ENCODE measurements at regions not wholly inside any gene's neighbourhood (a gene's known extent, or its start where the extent isn't known, plus 50 kb on each side); places are given as distances from the start of the nearest gene placed in this dataset.
"Not testable (repeated sequence)": the region's sequence is repeated elsewhere in the genome, so short reads cannot be mapped to it uniquely, and the experiment has no call there.

GRCh38 chr1:213448776-213449175 is 397.7 kb downstream of the RPS6KC1 start:
- Mint-ChIP-seq H3K4me3 (ENCODE audit: unreplicated experiment) (no peak overlapping the region), H3K9me3 (ENCODE audit: unreplicated experiment) (no peaks in the 10 kb centered on the region), H3K4me1 (ENCODE audit: insufficient read depth, unreplicated experiment) (no peaks in the 10 kb centered on the region), H3K36me3 (ENCODE audit: insufficient read depth, unreplicated experiment) (no peaks in the 10 kb centered on the region), H3K27ac (ENCODE audit: low read depth, unreplicated experiment) (no peak overlapping the region), H3K27me3 (ENCODE audit: insufficient read depth, unreplicated experiment) (peaks cover 30% of the 10 kb centered on the region)
- no peak for DNase-seq (ENCODE audit: unreplicated experiment)
- intact Hi-C loops (cut with micrococcal nuclease): no loop called here
- CTCF ChIA-PET: interaction anchor here (0.6 kb wide), 1 partner anchor 419 kb away, joined by 4 read pairs; no protein-coding TSS in a partner anchor
- no TSS peak for BruUV-seq (replicated peaks)
- no peak for TF ChIP-seq CTCF (IDR thresholded peaks at IDR 0.05; ENCODE audit: unreplicated experiment)
- POLR2A ChIA-PET: no interaction called here

- no peaks in the 10 kb centered on the region for H3K36me3 Mint-ChIP-seq (ENCODE audit: insufficient read depth, unreplicated experiment)
- H3K4me1 Mint-ChIP-seq (ENCODE audit: insufficient read depth, unreplicated experiment): no peaks in the 10 kb centered on the region
- H3K27ac Mint-ChIP-seq (ENCODE audit: low read depth, unreplicated experiment): no peak overlapping the region
- DNase-seq (ENCODE audit: unreplicated experiment): no peak
- ChIA-PET POLR2A (interaction anchor here (0.6 kb wide), 1 partner anchor 18 kb away, joined by 4 read pairs; no protein-coding TSS in a partner anchor), CTCF (interaction anchor here (1.4 kb wide), 2 partner anchors 8 to 10 kb away, joined by 3 to 7 read pairs; no protein-coding TSS in a partner anchor)
- TF ChIP-seq CTCF (IDR thresholded peaks at IDR 0.05; ENCODE audit: unreplicated experiment): no peak
- BruUV-seq (replicated peaks): no TSS peak
- H3K9me3 Mint-ChIP-seq (ENCODE audit: unreplicated experiment): no peaks in the 10 kb centered on the region
- H3K4me3 Mint-ChIP-seq (ENCODE audit: unreplicated experiment): no peak overlapping the region
- intact Hi-C loops (cut with micrococcal nuclease): no loop called here
- H3K27me3 Mint-ChIP-seq (ENCODE audit: insufficient read depth, unreplicated experiment): peaks cover 12% of the 10 kb centered on the region
These were observed 401.5 kb downstream of the RPS6KC1 start for GRCh38 chr1:213452501-213452900.

- CTCF ChIA-PET: interaction anchor here (1.0 to 1.2 kb wide), 2 partner anchors 334 to 875 kb away, joined by 3 read pairs; no protein-coding TSS in a partner anchor
- DNase-seq (ENCODE audit: unreplicated experiment): no peak
- Mint-ChIP-seq H3K4me1 (ENCODE audit: insufficient read depth, unreplicated experiment) (no peaks in the 10 kb centered on the region), H3K36me3 (ENCODE audit: insufficient read depth, unreplicated experiment) (no peaks in the 10 kb centered on the region), H3K27me3 (ENCODE audit: insufficient read depth, unreplicated experiment) (peaks cover 12% of the 10 kb centered on the region), H3K27ac (ENCODE audit: low read depth, unreplicated experiment) (no peak overlapping the region), H3K4me3 (ENCODE audit: unreplicated experiment) (no peak overlapping the region), H3K9me3 (ENCODE audit: unreplicated experiment) (peaks cover 7% of the 10 kb centered on the region)
- no TSS peak for BruUV-seq (replicated peaks)
- intact Hi-C loops (cut with micrococcal nuclease): no loop called here
- TF ChIP-seq CTCF (IDR thresholded peaks at IDR 0.05; ENCODE audit: unreplicated experiment): no peak
- POLR2A ChIA-PET: interaction anchor here (1.0 kb wide), 1 partner anchor 18 kb away, joined by 3 read pairs; no protein-coding TSS in a partner anchor
These were observed 406.1 kb downstream of the RPS6KC1 start for GRCh38 chr1:213457186-213457585.

GRCh38 chr1:213457733-213458132 is 406.7 kb downstream of the RPS6KC1 start:
- peaks cover 12% of the 10 kb centered on the region for H3K27me3 Mint-ChIP-seq (ENCODE audit: insufficient read depth, unreplicated experiment)
- no peak for TF ChIP-seq CTCF (IDR thresholded peaks at IDR 0.05; ENCODE audit: unreplicated experiment)
- no peak overlapping the region for H3K4me3 Mint-ChIP-seq (ENCODE audit: unreplicated experiment)
- POLR2A ChIA-PET: no interaction called here
- no peak for DNase-seq (ENCODE audit: unreplicated experiment)
- no peak overlapping the region for H3K27ac Mint-ChIP-seq (ENCODE audit: low read depth, unreplicated experiment)
- CTCF ChIA-PET: interaction anchor here (1.0 to 1.2 kb wide), 2 partner anchors 335 to 875 kb away, joined by 3 read pairs; no protein-coding TSS in a partner anchor
- peaks cover 7% of the 10 kb centered on the region for H3K9me3 Mint-ChIP-seq (ENCODE audit: unreplicated experiment)
- no TSS peak for BruUV-seq (replicated peaks)
- no peaks in the 10 kb centered on the region for H3K4me1 Mint-ChIP-seq (ENCODE audit: insufficient read depth, unreplicated experiment)
- intact Hi-C loops (cut with micrococcal nuclease): no loop called here
- H3K36me3 Mint-ChIP-seq (ENCODE audit: insufficient read depth, unreplicated experiment): no peaks in the 10 kb centered on the region

GRCh38 chr1:213462374-213462773 is 411.3 kb downstream of the RPS6KC1 start:
- DNase-seq (ENCODE audit: unreplicated experiment); POLR2A ChIA-PET; H3K36me3 Mint-ChIP-seq (ENCODE audit: insufficient read depth, unreplicated experiment); intact Hi-C loops (cut with micrococcal nuclease); BruUV-seq (replicated peaks); H3K4me3 Mint-ChIP-seq (ENCODE audit: unreplicated experiment); H3K4me1 Mint-ChIP-seq (ENCODE audit: insufficient read depth, unreplicated experiment); H3K27ac Mint-ChIP-seq (ENCODE audit: low read depth, unreplicated experiment); H3K9me3 Mint-ChIP-seq (ENCODE audit: unreplicated experiment): not testable (repeated sequence)
- CTCF ChIA-PET: interaction anchor here (1.3 kb wide), 1 partner anchor 661 kb away, joined by 5 read pairs; no protein-coding TSS in a partner anchor
- H3K27me3 Mint-ChIP-seq (ENCODE audit: insufficient read depth, unreplicated experiment): peaks cover 14% of the 10 kb centered on the region

Measured in MCF 10A (cell line).